Breast epithelium (tissue), 4 donors: ENCODE measurements at regions not wholly inside any gene's neighbourhood (a gene's known extent, or its start where the extent isn't known, plus 50 kb on each side); places are given as distances from the start of the nearest gene placed in this dataset.

Source experiments
- DNase-seq, 2 donors: peaks; one replicate each; pipeline ENCODE4 v3.0.0-alpha.2; 2019; ENCODE audit warnings: low spot score in 2 of 2
- H3K27ac ChIP-seq, 2 donors: fragments of 200-600 bp; sonication (generic) in 1 of 2; one replicate each; pipeline ENCODE4 v1.5.1; 2016 to 2019; ENCODE audit warnings: mild to moderate bottlenecking in 1 of 2
- H3K27me3 ChIP-seq, 2 donors: fragments of 200-600 bp; sonication (generic) in 1 of 2; one replicate each; pipeline versions ENCODE4 v1.5.1 to v1.6.0; 2017 to 2019; ENCODE audit warnings: control low read depth in 1 of 2, mild to moderate bottlenecking in 1 of 2
- H3K36me3 ChIP-seq: fragments of 200-600 bp; one replicate; pipeline ENCODE4 v1.5.1; 2019
- H3K4me1 ChIP-seq, 2 donors: fragments of 200-600 bp; sonication (generic); one replicate each; pipeline ENCODE4 v1.5.1; 2016 to 2019; ENCODE audit warnings: control low read depth in 1 of 2
- H3K4me3 ChIP-seq, 3 donors: fragments of 200-600 bp; sonication (generic); 1 replicate in 2 of 3; 2 replicates in 1 of 3; pipeline ENCODE4 v1.5.1; 2016 to 2019; ENCODE audit warnings: mild to moderate bottlenecking in 3 of 3, moderate library complexity in 2 of 3
- H3K9me3 ChIP-seq, 2 donors: fragments of 200-600 bp; sonication (generic) in 1 of 2; one replicate each; pipeline ENCODE4 v1.5.1; 2016 to 2019; ENCODE audit warnings: control low read depth in 1 of 2
- CTCF ChIP-seq, 3 donors: fragments of 450-650 bp; IDR thresholded peaks; one replicate each; pipeline ENCODE4 v1.5.1; 2016 to 2017; ENCODE audit warnings: antibody characterized with exemption in 3 of 3, mild to moderate bottlenecking in 3 of 3, moderate library complexity in 3 of 3
- POLR2A ChIP-seq: fragments of 450-650 bp; IDR thresholded peaks from one replicate; pipeline ENCODE4 v1.6.1; 2016; ENCODE audit warnings: antibody characterized with exemption, mild to moderate bottlenecking, moderate library complexity
- POLR2AphosphoS5 ChIP-seq, 3 donors: sonication (generic); formaldehyde crosslinking; IDR thresholded peaks; one replicate each; pipeline ENCODE4 v1.6.1; 2017; ENCODE audit warnings: antibody characterized with exemption in 3 of 3
- intact Hi-C: fragments of 100-400 bp; cut with DNase I; formaldehyde crosslinking; loops from one replicate; pipeline ENCODE4 v1.15.1; 2023; ENCODE audit warnings: low total_unique reads

- Histone ChIP-seq H3K27me3 (no peaks in the 10 kb centered on the region), H3K4me1 (no peaks in the 10 kb centered on the region), H3K9me3 (no peaks in the 10 kb centered on the region), H3K27ac (no peak overlapping the region), H3K36me3 (no peaks in the 10 kb centered on the region), H3K4me3 (no peak overlapping the region)
- intact Hi-C loops: no loop called here
- TF ChIP-seq POLR2AphosphoS5 (IDR thresholded peaks at IDR 0.05) (no peak), CTCF (IDR thresholded peaks at IDR 0.05) (no peak), POLR2A (no peak)
- DNase-seq: no peak
These were observed 50.4 kb upstream of the SERTAD2 start for GRCh38 chr2:64704161-64704560.

- intact Hi-C loops: no loop called here
- H3K9me3 ChIP-seq: no peaks in the 10 kb centered on the region
These were observed 51.3 kb upstream of the SERTAD2 start for GRCh38 chr2:64704996-64705395.

GRCh38 chr2:64707276-64707675, 53.6 kb upstream of the SERTAD2 start:
- Histone ChIP-seq H3K9me3 (no peaks in the 10 kb centered on the region), H3K27me3 (no peaks in the 10 kb centered on the region), H3K27ac (no peak overlapping the region), H3K4me1 (no peaks in the 10 kb centered on the region), H3K36me3 (no peaks in the 10 kb centered on the region), H3K4me3 (no peak overlapping the region)
- TF ChIP-seq POLR2A: no peak
- TF ChIP-seq CTCF (IDR thresholded peaks at IDR 0.05): no peak
- no peak for TF ChIP-seq POLR2AphosphoS5 (IDR thresholded peaks at IDR 0.05)
- DNase-seq: no peak
- intact Hi-C loops: no loop called here

More at GRCh38 chr2:64704996-64705395, 51.3 kb upstream of the SERTAD2 start:
- Histone ChIP-seq H3K4me3 (no peak overlapping the region), H3K36me3 (no peaks in the 10 kb centered on the region), H3K27ac (no peak overlapping the region), H3K27me3 (no peaks in the 10 kb centered on the region), H3K4me1 (no peaks in the 10 kb centered on the region)
- DNase-seq: no peak
- TF ChIP-seq POLR2AphosphoS5 (IDR thresholded peaks at IDR 0.05) (no peak), POLR2A (no peak), CTCF (IDR thresholded peaks at IDR 0.05) (no peak)

- no peak for DNase-seq
- no peaks in the 10 kb centered on the region for H3K27me3 ChIP-seq
- intact Hi-C loops: no loop called here
- H3K4me1 ChIP-seq: no peaks in the 10 kb centered on the region
- no peak overlapping the region for H3K27ac ChIP-seq
- TF ChIP-seq POLR2AphosphoS5 (IDR thresholded peaks at IDR 0.05): no peak
- no peak for TF ChIP-seq POLR2A
- TF ChIP-seq CTCF (IDR thresholded peaks at IDR 0.05): no peak
- no peaks in the 10 kb centered on the region for H3K9me3 ChIP-seq
- no peak overlapping the region for H3K4me3 ChIP-seq
- no peaks in the 10 kb centered on the region for H3K36me3 ChIP-seq
These were observed 55.1 kb upstream of the SERTAD2 start for GRCh38 chr2:64708829-64709228.

GRCh38 chr2:64711252-64711800, 57.6 kb upstream of the SERTAD2 start:
- Histone ChIP-seq H3K36me3 (no peaks in the 10 kb centered on the region), H3K27ac (no peak overlapping the region), H3K27me3 (no peaks in the 10 kb centered on the region), H3K4me3 (no peak overlapping the region), H3K9me3 (no peaks in the 10 kb centered on the region), H3K4me1 (no peaks in the 10 kb centered on the region)
- intact Hi-C loops: no loop called here
- no peak for TF ChIP-seq POLR2AphosphoS5 (IDR thresholded peaks at IDR 0.05)
- no peak for TF ChIP-seq POLR2A
- TF ChIP-seq CTCF (IDR thresholded peaks at IDR 0.05): no peak
- no peak for DNase-seq
